Ishikawa (cell line): ENCODE measurements at regions not wholly inside any gene's neighbourhood (a gene's known extent, or its start where the extent isn't known, plus 50 kb on each side); places are given as distances from the start of the nearest gene placed in this dataset.

Experiments
- RAD21 ChIP-seq: IDR thresholded peaks from 2 replicates; pipeline ENCODE4 v1.6.1; 2012; ENCODE audit warnings: low read depth
- TAF1 ChIP-seq: IDR thresholded peaks from 2 replicates; pipeline ENCODE4 v1.6.1; 2012; ENCODE audit warnings: low read depth, mild to moderate bottlenecking
- ZBTB7A ChIP-seq: IDR thresholded peaks from 2 replicates; pipeline ENCODE4 v1.6.1; 2012; ENCODE audit warnings: low read depth

DNA sequence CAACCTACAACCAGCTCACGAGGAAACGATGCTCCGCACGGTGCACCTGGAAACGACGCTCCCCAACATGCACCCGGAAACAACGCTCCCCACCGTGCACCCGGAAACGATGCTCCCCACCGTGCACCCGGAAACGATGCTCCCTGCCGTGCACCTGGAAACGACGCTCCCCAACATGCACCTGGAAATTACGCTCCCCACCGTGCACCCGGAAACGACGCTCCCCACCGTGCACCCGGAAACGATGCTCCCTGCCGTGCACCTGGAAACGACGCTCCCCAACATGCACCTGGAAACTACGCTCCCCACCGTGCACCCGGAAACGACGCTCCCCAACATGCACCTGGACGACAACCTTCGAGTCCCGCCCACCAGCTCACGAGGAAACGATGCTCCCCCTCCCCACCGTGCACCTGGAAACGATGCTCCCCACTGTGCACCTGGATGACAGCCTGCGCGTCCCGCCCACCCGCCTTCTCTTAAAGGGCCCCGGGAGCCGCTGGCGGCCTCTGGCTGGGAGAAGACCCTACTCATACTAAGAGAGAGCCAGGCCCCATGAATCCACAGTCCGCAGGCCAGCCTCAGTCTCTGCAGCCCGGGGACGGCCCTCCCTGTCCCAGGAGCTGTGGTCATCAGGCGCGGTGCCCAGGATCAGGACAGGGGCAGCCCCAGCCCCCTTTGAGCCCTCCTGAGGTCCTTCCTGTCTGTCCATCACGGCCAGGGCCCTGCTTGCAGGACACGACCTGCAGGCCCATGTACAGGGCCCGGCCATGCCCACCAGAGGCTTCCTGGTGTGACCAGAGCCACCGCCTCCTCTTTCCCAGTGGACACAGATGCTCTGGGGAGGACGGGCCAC, 98.3 kb downstream of the PDGFA start:
- TF ChIP-seq TAF1: no peak
- TF ChIP-seq ZBTB7A: peak; percentile 51
- TF ChIP-seq RAD21: no peak
